ENCODE measurements at regions not wholly inside any gene's neighbourhood (a gene's known extent, or its start where the extent isn't known, plus 50 kb on each side); places are given as distances from the start of the nearest gene placed in this dataset.

DNA sequence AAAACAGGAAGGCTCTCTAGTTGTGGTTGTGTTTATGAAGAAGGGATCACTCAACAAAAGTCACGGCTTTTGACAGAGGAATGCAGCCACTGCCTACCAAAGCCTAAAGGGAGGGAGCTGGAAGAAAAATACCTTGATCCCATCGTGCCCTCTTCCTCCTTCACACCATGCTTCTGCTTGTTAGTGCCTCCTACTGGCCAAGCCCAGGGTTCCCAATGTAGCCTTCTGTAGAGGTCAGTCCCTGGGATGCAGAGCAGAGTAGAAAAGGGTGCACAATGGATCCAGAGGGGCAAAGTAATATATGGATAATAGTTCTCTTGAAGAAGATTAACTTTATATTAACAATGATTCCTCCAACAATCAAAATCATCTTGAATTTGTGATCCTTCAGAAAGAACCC, 293.5 kb upstream of the FERMT1 start:
- no peak overlapping the region for H3K27ac Mint-ChIP-seq (ENCODE audit: unreplicated experiment)
- no peak for TF ChIP-seq EZH2 (IDR thresholded peaks at IDR 0.05; ENCODE audit: insufficient read depth, low read length)
- TF ChIP-seq, protein P1, sequence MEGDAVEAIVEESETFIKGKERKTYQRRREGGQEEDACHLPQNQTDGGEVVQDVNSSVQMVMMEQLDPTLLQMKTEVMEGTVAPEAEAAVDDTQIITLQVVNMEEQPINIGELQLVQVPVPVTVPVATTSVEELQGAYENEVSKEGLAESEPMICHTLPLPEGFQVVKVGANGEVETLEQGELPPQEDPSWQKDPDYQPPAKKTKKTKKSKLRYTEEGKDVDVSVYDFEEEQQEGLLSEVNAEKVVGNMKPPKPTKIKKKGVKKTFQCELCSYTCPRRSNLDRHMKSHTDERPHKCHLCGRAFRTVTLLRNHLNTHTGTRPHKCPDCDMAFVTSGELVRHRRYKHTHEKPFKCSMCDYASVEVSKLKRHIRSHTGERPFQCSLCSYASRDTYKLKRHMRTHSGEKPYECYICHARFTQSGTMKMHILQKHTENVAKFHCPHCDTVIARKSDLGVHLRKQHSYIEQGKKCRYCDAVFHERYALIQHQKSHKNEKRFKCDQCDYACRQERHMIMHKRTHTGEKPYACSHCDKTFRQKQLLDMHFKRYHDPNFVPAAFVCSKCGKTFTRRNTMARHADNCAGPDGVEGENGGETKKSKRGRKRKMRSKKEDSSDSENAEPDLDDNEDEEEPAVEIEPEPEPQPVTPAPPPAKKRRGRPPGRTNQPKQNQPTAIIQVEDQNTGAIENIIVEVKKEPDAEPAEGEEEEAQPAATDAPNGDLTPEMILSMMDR (IDR thresholded peaks at IDR 0.05; ENCODE audit: insufficient read depth, low read depth, low read length): no peak
- H3K4me2 ChIP-seq (ENCODE audit: low read length): no peak overlapping the region
- no peak overlapping the region for H3K27ac ChIP-seq (ENCODE audit: low read depth, low read length)
- H3K4me3 Mint-ChIP-seq (ENCODE audit: unreplicated experiment): no peak overlapping the region
- H2AFZ ChIP-seq (ENCODE audit: low read depth, low read length): no peak overlapping the region
- H3K27me3 Mint-ChIP-seq (ENCODE audit: low read depth, unreplicated experiment): no peaks in the 10 kb centered on the region
- H3K4me1 Mint-ChIP-seq (ENCODE audit: low read depth, unreplicated experiment): no peaks in the 10 kb centered on the region
- DNase-seq (ENCODE audit: low read depth) (no peak), FAIRE-seq (no peak)
- H3K36me3 Mint-ChIP-seq (ENCODE audit: low read depth, unreplicated experiment): no peaks in the 10 kb centered on the region
- H3K9me3 Mint-ChIP-seq (ENCODE audit: unreplicated experiment): no peaks in the 10 kb centered on the region
- no peaks in the 10 kb centered on the region for H3K4me1 ChIP-seq (ENCODE audit: insufficient read depth, low read length)
- H3K9me3 ChIP-seq (ENCODE audit: insufficient read depth, low read depth, low read length): no peaks in the 10 kb centered on the region
- H3K36me3 ChIP-seq (ENCODE audit: insufficient read depth, low read length): no peaks in the 10 kb centered on the region
- H4K20me1 ChIP-seq (ENCODE audit: insufficient read depth, low read length): no peaks in the 10 kb centered on the region
- no peaks in the 10 kb centered on the region for H3K79me2 ChIP-seq (ENCODE audit: insufficient read depth, low read length)
- no peak overlapping the region for H3K9ac ChIP-seq (ENCODE audit: low read length)
- no peaks in the 10 kb centered on the region for H3K27me3 ChIP-seq (ENCODE audit: insufficient read depth, low read length)
- no peak overlapping the region for H3K4me3 ChIP-seq (ENCODE audit: insufficient read depth, low read depth, low read length)

DNA sequence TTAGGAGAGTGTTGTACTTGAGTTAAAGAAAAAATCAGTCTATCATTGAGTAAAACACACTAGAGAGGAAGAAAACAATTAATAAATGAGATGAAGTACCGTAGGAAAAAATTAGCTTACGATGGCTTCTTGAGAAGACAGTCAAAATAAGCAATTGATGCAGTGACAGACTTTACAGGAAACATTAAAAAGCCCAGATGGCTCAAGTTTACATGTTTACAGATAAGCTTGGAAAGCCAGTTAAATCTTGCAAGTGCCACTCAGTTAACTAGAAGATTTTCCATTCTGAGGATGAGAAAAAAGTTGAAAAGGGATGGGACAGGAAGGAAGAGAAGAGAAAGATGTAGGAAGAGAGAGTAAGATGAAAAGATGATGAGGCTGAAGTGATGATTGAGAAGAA, 288.8 kb upstream of the FERMT1 start:
- H2AFZ ChIP-seq (ENCODE audit: low read depth, low read length): no peak overlapping the region
- no peak overlapping the region for H3K9ac ChIP-seq (ENCODE audit: low read length)
- no peaks in the 10 kb centered on the region for H3K9me3 Mint-ChIP-seq (ENCODE audit: unreplicated experiment)
- no peak overlapping the region for H3K27ac Mint-ChIP-seq (ENCODE audit: unreplicated experiment)
- H3K36me3 Mint-ChIP-seq (ENCODE audit: low read depth, unreplicated experiment): no peaks in the 10 kb centered on the region
- H3K79me2 ChIP-seq (ENCODE audit: insufficient read depth, low read length): no peaks in the 10 kb centered on the region
- no peaks in the 10 kb centered on the region for H4K20me1 ChIP-seq (ENCODE audit: insufficient read depth, low read length)
- DNase-seq (ENCODE audit: low read depth) (no peak), FAIRE-seq (no peak)
- H3K36me3 ChIP-seq (ENCODE audit: insufficient read depth, low read length): no peaks in the 10 kb centered on the region
- H3K4me3 ChIP-seq (ENCODE audit: insufficient read depth, low read depth, low read length): no peak overlapping the region
- no peak overlapping the region for H3K4me3 Mint-ChIP-seq (ENCODE audit: unreplicated experiment)
- H3K27me3 ChIP-seq (ENCODE audit: insufficient read depth, low read length): no peaks in the 10 kb centered on the region
- no peak overlapping the region for H3K4me2 ChIP-seq (ENCODE audit: low read length)
- no peaks in the 10 kb centered on the region for H3K27me3 Mint-ChIP-seq (ENCODE audit: low read depth, unreplicated experiment)
- no peak overlapping the region for H3K27ac ChIP-seq (ENCODE audit: low read depth, low read length)
- H3K4me1 ChIP-seq (ENCODE audit: insufficient read depth, low read length): no peaks in the 10 kb centered on the region
- H3K9me3 ChIP-seq (ENCODE audit: insufficient read depth, low read depth, low read length): no peaks in the 10 kb centered on the region
- H3K4me1 Mint-ChIP-seq (ENCODE audit: low read depth, unreplicated experiment): no peaks in the 10 kb centered on the region
- TF ChIP-seq, protein P1 (IDR thresholded peaks at IDR 0.05; ENCODE audit: insufficient read depth, low read depth, low read length): no peak
- no peak for TF ChIP-seq EZH2 (IDR thresholded peaks at IDR 0.05; ENCODE audit: insufficient read depth, low read length)

DNA sequence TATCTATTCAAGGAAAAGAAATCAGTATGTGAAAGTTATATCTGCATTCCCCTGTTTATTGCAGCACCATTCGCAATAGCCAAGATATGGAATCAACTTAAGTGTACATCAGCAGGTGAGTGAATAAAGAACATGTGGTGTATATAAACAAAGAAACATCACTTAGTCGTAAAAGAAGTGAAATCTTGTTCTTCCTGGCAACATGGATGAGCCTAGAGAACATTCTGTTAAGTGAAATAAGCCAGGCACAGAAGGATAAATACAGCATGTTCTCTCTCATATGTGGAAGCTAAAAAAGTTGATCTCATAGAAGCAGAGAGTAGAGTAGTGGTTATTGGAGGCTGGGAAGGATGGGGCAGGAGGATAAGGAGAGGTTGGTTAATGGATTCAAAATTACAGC, 287.9 kb upstream of the FERMT1 start:
- Histone ChIP-seq H4K20me1 (ENCODE audit: insufficient read depth, low read length) (no peaks in the 10 kb centered on the region), H3K4me3 (ENCODE audit: insufficient read depth, low read depth, low read length) (no peak overlapping the region), H3K36me3 (ENCODE audit: insufficient read depth, low read length) (no peaks in the 10 kb centered on the region), H3K9ac (ENCODE audit: low read length) (no peak overlapping the region), H3K4me2 (ENCODE audit: low read length) (no peak overlapping the region), H3K27ac (ENCODE audit: low read depth, low read length) (no peak overlapping the region), H3K79me2 (ENCODE audit: insufficient read depth, low read length) (no peaks in the 10 kb centered on the region), H3K4me1 (ENCODE audit: insufficient read depth, low read length) (no peaks in the 10 kb centered on the region), H3K9me3 (ENCODE audit: insufficient read depth, low read depth, low read length) (no peaks in the 10 kb centered on the region), H3K27me3 (ENCODE audit: insufficient read depth, low read length) (no peaks in the 10 kb centered on the region), H2AFZ (ENCODE audit: low read depth, low read length) (no peak overlapping the region)
- Mint-ChIP-seq H3K36me3 (ENCODE audit: low read depth, unreplicated experiment) (no peaks in the 10 kb centered on the region), H3K9me3 (ENCODE audit: unreplicated experiment) (no peaks in the 10 kb centered on the region), H3K27me3 (ENCODE audit: low read depth, unreplicated experiment) (no peaks in the 10 kb centered on the region), H3K4me3 (ENCODE audit: unreplicated experiment) (no peak overlapping the region), H3K27ac (ENCODE audit: unreplicated experiment) (no peak overlapping the region), H3K4me1 (ENCODE audit: low read depth, unreplicated experiment) (no peaks in the 10 kb centered on the region)
- DNase-seq (ENCODE audit: low read depth): no peak
- TF ChIP-seq EZH2 (IDR thresholded peaks at IDR 0.05; ENCODE audit: insufficient read depth, low read length): no peak
- TF ChIP-seq, protein P1 (IDR thresholded peaks at IDR 0.05; ENCODE audit: insufficient read depth, low read depth, low read length): no peak
- FAIRE-seq: no peak

Measured in astrocyte (in vitro differentiated cells and primary cell).